ENCODE measurements at regions not wholly inside any gene's neighbourhood (a gene's known extent, or its start where the extent isn't known, plus 50 kb on each side); places are given as distances from the start of the nearest gene placed in this dataset.

- no peak overlapping the region for H3K4me3 ChIP-seq (ENCODE audit: control insufficient read depth, low read depth, low read length)
- no peak for DNase-seq (ENCODE audit: low read depth)
- no peak for TF ChIP-seq CTCF (IDR thresholded peaks at IDR 0.05; ENCODE audit: control insufficient read depth, insufficient read depth, low read depth, low read length, missing control alignments)
These were observed 1722.9 kb upstream of the PCDH10 start for GRCh38 chr4:131426023-131426758.

- DNase-seq (ENCODE audit: low read depth) = no peak
- TF ChIP-seq CTCF (IDR thresholded peaks at IDR 0.05; ENCODE audit: control insufficient read depth, insufficient read depth, low read depth, low read length, missing control alignments) = no peak
- H3K4me3 ChIP-seq (ENCODE audit: control insufficient read depth, low read depth, low read length) = no peak overlapping the region
These were observed 1722.1 kb upstream of the PCDH10 start for GRCh38 chr4:131427000-131427399.

- no peak for TF ChIP-seq CTCF (IDR thresholded peaks at IDR 0.05; ENCODE audit: control insufficient read depth, insufficient read depth, low read depth, low read length, missing control alignments)
- DNase-seq (ENCODE audit: low read depth) = no peak
These were observed 1718.8 kb upstream of the PCDH10 start for GRCh38 chr4:131430302-131430701.

GRCh38 chr4:131441004-131441688 lies 1707.9 kb upstream of the PCDH10 start:
- H3K4me3 ChIP-seq (ENCODE audit: control insufficient read depth, low read depth, low read length) = no peak overlapping the region
- no peak for DNase-seq (ENCODE audit: low read depth)
- TF ChIP-seq CTCF (IDR thresholded peaks at IDR 0.05; ENCODE audit: control insufficient read depth, insufficient read depth, low read depth, low read length, missing control alignments) = no peak

More at GRCh38 chr4:131430302-131430701, 1718.8 kb upstream of the PCDH10 start:
- H3K4me3 ChIP-seq (ENCODE audit: control insufficient read depth, low read depth, low read length) = no peak overlapping the region

- DNase-seq (ENCODE audit: low read depth) = no peak
- no peak overlapping the region for H3K4me3 ChIP-seq (ENCODE audit: control insufficient read depth, low read depth, low read length)
- no peak for TF ChIP-seq CTCF (IDR thresholded peaks at IDR 0.05; ENCODE audit: control insufficient read depth, insufficient read depth, low read depth, low read length, missing control alignments)
These were observed 1701.2 kb upstream of the PCDH10 start for GRCh38 chr4:131447883-131448282.

- DNase-seq (ENCODE audit: low read depth) = no peak
- no peak for TF ChIP-seq CTCF (IDR thresholded peaks at IDR 0.05; ENCODE audit: control insufficient read depth, insufficient read depth, low read depth, low read length, missing control alignments)
- no peak overlapping the region for H3K4me3 ChIP-seq (ENCODE audit: control insufficient read depth, low read depth, low read length)
These were observed 1698.4 kb upstream of the PCDH10 start for GRCh38 chr4:131450572-131451209.
